Activated CD4-positive, alpha-beta T cell treated with anti-CD3 and anti-CD28 coated beads for 1 hour (primary cell): ENCODE measurements at regions not wholly inside any gene's neighbourhood (a gene's known extent, or its start where the extent isn't known, plus 50 kb on each side); places are given as distances from the start of the nearest gene placed in this dataset.
A peak's percentile ranks its signal among the peaks of the same experiment; 100 is the strongest.
"Not testable (repeated sequence)": the region's sequence is repeated elsewhere in the genome, so short reads cannot be mapped to it uniquely, and the experiment has no call there.

Source experiments
- DNase-seq: peaks from one replicate; pipeline ENCODE4 v3.0.0-alpha.2; 2020

DNA sequence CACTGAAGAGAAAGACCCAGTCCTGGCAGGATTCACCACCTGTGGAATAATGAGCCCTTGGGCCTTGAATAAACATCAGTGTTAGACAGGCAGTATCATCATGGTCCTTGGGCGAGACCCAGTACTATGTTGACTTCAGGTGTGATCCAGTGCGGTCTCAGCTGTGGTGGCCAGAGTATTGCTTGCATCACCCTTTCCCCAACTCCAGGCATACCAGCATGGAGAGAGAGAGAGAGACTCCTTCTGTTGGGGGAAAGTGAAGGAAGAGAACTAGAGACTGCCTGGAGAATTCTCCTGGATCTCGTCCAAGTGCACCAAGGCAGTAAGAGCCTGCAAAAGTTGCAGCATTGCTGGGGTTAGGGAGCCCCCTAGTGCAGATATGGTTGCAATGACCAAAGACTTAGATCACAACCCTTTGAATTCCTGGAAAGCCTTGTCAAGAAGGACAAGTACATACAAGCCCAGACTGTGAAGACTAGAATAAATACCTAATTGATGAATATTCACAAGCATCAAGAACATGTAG is 61.1 kb upstream of the VAMP7 start:
- DNase-seq = peak; percentile 11

DNA sequence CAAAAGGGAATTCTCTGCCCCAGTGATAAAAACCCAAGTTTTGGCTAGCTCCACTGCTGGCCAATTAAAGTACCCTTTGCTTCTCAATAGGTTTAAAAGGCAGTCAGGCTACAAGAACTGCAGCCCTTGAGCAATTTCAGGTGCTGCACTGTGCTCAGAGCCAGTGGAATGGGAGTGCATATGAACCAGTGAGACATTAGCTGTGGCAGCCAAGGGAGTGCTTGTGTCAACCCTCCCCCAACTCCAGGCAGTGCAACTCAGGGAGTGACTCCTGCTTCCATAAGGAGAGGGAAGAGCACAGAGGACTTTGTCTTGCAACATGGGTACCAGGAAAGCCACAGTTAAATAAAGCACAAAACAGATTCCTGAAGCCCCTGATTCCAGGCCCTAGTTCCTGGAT is 61.6 kb upstream of the VAMP7 start:
- DNase-seq = no peak

DNA sequence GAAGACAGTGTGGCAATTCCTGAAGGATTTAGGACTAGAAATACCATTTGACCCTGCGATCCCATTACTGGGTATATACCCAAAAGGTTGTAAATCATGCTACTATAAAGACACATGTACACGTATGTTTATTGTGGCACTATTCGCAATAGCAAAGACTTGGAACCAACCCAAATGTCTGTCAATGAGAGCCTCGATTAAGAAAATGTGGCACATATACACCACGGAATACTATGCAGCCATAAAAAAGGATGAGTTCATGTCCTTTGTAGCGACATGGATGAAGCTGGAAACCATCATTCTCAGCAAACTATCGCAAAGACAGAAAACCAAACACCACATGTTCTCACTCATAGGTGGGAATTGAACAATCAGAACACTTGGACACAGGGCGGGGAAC is 66.8 kb upstream of the VAMP7 start:
- not testable (repeated sequence) for DNase-seq

DNA sequence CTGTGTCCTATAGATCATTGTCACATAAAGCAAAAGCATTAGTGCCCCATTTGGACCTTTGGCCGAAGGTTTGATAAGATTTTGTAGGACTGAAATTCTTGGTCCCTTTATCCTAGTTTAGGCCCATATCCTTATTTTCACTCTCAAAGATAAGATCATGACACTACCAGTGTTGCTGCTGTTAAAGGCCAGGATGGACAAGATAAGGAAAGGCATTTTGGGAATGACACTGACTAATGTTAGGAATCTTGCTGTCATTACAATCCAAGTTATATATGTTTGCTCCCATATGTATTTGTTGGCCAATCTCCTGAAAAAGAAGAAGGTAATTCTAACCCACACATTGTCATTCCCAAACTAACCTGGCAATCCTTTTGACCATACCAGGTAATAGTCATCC is 101.3 kb upstream of the VAMP7 start:
- no peak for DNase-seq

DNA sequence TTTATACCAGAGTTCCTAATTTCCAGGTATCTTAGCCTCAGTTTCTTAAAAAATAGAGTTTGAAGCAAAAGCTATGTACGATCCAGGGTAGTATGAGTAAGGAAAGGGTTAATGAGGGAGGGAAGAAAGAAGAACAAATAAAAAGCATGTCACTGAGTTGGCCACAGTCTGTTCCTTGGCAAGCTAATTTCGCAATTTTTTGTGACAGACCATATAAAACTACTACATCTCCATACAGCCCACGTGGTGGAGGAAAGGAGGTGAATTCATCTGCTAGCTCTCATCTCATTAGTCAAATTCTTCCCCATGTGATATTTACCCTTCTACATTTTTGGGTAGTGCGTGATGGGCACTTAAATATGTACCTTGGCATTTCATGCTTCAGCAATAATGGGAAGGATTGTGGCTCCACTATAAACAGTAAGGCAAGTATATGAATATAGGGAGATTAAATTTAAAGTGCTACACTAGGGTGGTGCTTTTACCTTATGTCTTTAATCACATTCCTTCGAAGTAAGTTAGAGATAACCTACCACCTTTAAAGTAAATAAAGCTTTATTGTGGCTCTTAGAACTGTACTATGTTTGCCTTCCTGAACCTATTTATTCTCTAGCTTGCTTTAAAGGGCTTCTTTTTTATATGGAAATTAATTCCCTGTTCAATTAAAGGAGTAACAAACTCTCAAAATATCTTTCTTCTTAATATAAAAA is 102.1 kb upstream of the VAMP7 start:
- DNase-seq = no peak

DNA sequence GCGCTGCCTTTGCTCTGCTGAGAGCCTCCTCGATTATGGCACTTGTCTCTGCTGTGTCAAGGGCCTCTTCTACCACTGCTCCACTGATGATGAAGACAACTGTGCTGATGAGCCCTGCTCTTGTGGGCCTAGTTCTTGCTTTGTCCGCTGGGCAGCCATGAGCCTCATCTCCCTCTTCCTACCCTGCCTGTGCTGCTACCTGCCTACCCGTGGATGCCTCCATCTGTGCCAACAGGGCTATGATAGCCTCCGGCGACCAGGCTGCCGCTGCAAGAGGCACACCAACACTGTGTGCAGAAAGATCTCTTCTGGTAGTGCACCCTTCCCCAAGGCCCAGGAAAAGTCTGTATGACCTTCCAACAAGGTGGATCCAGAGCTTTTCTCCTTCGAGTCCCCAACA is 106.8 kb upstream of the VAMP7 start:
- DNase-seq = no peak

DNA sequence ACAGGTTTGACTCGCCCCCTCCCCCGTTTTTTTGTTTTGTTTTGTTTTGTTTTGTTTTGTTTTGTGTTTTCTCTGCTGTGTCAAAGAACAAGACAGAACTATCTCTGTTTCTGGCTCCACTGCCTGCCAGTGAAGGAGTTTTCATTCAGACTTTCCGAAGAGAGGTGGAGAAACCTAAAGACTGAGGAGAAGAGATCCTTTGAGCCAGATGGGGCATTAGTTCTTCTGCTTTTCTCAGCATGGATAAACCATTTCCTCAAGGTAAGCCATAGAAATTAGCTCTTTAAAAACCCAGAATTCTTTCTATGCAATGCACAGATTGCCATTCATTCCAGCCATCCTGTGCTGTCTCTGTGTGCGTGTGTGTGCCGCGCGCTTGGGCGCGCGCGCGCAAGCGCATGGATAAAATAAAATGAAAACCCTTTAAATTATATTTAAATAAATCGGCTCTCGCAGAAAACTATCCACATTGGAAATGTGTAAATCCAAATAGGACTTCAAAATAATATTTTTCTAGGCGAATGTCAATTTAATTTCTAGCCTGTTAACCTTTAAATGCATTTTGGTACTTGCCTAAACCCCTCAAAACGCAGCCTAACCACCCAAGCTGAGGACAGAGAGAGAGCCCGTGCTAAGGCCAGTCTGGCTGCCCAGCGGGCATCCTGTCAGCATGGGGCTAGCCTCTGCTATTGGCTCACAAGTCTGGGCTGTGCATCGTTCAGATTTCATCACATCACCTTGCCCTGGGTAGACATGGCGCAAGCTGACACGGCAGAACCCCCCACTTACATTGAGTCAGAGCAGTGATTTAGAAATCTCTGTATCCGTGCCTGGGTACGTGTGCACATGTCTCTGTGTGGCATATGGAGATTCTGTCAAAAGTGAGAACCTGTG is 113.0 kb upstream of the VAMP7 start:
- DNase-seq = no peak

DNA sequence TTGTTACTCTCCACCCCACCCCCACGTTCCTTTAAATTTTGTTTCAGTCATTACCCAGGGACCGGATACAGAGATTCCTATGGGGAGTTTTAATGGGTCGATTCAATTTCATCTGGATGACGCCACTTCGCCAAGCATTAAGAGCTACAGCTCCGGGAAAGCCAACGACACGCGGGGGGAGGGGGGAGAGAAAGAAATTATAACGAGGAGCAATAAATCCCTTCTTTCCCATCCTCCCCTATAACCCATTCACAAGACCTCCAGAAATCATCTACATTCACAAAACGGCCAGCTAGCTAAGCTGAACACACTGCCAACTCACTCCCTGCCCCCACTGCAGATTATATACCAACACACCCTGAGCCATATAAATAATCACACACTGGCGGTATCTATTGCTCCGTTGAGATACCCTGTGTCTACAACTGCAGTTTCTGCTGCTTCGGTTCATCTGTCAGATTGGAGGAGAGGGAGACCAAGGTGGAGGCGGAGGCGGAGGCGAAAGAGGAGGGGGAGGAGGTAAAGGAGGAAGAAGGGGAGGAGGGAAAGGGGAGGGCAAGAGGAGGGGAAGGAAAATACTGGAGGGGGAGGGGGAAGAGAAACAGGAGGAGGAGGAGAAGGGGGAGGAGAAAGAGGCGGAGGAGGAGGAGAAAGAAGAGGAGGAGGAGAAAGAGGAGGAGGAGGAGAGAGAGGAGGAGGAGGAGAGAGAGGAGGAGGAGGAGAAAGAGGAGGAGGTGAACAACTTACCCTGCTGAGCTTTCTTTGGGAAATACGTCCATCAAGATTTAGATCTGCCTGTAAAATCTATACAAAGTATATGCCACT is 113.9 kb upstream of the VAMP7 start:
- DNase-seq = no peak

DNA sequence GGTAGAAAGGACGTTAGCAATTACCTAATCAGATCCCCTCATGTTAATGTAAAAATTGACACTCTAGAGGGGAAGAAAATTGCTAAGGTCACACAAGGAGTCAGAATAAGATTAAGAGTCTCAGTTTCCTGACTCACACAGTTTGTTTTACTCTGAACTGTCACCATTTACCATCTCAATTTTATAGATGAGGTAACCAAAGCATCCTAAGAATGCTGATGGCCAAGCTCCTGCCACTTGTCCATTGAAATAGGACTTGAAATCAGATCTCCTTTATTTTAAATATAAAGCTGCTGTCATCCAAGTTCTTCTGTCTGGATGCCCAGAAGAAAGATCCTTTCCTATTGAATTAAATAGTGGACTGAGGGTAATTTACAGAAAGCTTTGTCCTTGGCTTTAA is 114.8 kb upstream of the VAMP7 start:
- DNase-seq = no peak

DNA sequence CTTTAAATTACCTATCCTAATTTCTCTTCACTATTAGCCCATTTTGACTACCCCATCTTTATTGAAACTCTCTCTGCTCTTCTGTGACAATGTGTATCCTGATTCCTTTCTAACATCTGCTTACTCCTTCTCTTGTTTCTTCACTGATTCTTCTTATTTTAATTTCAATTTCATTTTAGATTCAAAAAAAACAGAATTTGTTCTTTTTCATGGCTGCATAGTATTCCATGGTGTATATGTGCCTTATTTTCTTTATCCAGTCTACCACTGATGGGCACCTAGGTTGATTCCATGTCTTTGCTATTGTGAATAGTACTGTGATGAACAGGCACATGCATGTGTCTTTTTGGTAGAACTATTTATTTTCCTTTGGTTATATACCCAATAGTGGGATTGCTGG is 120.0 kb upstream of the VAMP7 start:
- no peak for DNase-seq

DNA sequence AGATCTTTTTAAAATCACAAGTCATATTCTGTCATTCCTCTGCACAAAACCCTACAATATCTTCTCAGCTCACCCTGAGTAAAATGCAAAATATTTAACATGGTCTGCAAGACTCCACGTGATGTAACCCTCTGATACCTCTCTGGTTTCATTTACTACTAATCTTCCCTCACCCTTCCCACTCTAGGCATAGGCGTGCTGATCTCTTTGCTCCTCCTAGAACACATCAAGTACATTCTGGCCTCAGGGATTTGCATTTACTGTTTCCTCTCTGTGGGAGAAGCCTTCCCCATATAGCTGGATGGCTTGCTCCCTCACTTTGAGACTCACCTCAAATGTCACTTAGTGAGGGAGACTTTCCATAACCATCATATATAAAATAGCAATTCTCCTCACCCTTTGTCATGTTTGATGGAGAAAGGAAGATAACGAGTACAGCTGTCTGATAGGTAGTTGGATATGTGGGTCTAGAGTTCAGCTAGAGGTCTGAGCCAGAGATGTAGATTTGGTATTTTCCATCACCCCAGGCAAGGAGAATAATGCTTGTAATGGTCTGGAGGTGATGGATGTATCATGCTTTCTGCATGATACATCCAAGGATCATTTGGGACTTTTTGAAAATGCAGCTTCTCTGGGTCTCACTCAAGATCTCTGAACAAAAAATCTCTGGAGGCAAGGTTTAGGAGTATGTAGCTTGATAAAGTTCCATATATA is 123.9 kb upstream of the VAMP7 start:
- no peak for DNase-seq

DNA sequence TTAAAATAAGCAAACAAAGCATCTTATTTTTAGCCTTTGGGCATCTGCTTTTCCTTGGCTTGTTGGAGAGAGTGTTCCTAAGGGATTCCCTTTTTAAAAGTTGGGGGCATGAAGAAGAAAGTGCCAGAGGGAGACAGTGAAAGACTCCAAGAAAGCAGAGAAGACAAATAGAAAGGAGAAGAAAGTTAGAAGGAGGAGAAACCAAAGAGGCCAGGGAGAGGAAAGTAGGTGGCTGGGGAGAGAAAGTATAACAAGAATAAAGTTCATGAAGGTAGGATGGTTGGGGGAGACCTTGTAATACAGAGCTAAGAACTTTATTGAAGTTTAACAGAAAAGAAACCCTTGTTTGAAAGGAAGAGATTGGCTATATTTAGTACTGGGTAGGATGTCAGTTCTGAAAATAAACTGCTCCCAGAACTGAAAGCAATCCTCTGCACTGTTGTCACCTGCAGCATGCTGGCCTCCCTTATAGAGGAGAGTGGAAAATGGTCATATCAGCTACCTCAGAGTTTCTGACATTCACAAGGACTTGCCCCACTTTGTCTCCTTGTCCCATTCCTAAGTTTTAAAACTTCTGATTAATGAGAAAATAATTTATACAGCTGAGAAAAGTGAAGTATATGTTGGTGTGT is 125.3 kb upstream of the VAMP7 start:
- no peak for DNase-seq

DNA sequence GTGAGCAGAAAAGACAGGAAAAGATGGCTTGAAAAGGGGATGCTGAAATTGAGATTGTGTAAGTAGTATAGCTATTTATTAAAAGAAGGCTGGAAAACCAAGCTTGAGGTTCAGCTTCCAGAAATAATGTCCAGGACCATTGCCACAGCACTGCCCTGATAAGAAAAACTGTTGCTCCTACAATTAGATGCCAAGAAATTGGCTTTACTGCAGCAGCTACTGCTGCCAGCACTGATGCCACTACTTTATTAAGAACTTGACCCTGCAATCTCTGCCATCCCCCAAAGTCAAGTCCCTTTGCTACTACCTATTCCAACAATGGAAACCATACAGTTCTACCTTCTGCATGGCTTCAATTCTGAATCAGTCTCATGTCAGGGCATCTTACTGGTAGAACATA is 130.0 kb upstream of the VAMP7 start:
- no peak for DNase-seq

DNA sequence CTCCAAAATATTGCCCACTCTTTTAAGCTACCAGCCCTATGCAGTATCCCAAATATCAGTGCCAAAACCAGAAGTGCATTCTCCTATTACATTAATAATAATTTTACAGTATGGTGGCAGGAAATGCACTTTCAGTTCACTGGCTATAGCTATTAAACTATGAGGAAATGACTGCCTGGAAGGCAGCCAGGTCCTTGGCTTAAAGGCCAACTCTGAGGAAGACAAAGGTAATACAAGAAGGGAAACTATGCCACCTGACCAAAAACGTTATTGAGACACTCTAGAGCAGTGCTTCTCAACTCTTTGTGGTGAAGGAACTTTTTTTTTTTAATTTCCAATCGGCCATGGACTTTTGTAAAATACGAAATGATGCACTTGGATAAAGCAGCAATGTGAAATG is 133.6 kb upstream of the VAMP7 start:
- no peak for DNase-seq

DNA sequence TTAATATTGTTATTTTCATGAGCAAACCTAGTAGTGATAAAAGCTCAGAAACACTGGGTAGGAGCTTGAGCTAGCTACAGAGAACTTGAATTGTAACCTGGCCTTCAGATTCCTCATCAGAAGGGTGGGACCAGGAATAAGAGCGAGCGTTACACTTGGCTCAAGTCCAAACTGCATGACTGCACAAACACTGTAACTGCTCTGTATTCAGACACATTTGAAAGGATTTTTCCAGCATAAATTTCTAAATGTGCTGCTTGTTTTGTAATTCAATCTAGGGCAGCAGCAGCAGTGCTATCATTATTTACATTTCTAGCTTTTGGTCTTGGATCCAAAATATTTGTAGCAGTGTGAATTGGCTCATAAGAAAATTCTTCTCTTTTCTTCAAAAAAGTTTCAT is 133.0 kb upstream of the TMLHE start:
- DNase-seq = no peak

DNA sequence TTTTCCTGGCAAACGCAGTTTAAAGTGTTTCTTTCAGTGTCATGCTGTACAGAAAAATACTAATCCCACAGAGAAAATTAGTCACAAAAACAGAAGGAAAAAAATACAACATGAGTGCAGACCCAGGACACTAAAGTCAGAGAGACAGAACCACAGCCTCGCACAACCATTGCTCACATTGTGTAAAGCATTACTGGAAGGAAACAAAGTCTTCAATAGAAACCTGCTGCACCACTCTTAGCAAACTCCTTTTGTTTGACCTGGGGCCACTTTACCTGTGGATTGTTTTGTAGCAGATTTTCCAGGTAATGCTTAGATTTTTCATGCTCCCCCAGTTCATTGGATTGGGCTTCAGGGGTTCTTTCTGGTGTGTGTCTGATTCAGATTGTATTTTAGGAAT is 131.8 kb upstream of the TMLHE start:
- no peak for DNase-seq

DNA sequence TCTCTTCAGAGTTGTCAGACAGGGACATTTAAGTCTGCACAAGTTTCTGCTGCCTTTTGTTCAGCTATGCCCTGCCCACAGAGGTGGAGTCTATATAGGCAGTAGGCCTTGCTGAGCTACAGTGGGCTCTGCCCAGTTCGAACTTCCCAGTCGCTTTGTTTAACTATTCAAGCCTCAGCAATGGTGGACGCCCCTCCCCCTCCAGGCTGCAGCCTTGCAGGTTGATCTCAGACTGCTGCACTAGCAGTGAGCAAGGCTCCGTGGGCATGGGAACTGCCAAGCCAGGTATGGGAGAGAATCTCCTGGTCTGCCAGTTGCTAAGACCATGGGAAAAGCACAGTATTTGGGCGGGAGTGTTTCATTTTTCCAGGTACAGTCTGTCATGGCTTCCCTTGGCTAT is 115.6 kb upstream of the TMLHE start:
- not testable (repeated sequence) for DNase-seq

DNA sequence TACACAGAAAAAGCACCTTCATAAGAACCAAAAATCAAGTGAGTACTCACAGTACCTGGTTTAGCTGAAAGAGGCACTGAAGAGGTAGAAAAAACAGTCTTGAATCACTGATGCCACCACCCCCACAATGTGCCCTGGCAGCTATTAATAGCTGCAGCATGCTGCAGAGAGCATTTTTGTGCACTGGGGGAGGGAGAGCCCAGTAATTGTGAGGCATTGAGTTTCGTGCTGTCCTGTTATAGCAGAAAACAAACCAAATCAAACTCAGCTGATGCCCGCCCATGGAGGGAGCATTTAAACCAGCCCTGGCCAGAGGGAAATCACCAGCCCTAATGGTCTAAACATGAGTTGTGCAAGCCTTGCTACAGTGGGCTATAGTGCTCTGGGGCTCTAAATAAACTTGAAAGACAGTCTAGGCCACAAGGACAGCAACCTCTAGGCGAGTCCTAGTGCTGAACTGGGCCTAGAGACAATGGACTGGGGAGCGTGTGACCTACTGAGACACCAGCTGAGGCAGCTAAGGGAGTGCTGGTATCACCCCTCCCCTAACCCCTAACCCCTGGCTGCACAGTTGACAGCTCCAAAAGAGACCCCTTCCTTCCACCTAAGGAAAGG is 106.3 kb upstream of the TMLHE start:
- no peak for DNase-seq

DNA sequence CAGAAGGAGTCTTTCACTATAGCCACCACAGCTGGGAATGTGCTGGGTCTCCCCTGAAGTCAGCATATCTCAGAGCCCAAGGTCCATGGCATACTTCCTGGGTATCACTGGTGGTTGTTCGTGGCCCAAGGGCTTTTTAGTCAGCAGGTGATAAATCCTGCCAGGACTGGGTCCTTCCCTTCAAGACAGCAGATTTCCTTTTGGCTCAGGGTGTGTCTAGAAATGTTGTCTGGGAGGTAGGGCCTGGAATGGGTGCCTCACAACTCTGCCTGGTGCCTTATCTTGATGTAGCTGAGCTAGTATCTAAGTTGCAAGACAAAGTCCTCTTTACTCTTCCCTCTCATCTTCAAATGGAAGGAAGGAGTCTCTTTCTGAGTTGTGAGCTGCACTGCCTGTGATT is 102.4 kb upstream of the TMLHE start:
- no peak for DNase-seq

DNA sequence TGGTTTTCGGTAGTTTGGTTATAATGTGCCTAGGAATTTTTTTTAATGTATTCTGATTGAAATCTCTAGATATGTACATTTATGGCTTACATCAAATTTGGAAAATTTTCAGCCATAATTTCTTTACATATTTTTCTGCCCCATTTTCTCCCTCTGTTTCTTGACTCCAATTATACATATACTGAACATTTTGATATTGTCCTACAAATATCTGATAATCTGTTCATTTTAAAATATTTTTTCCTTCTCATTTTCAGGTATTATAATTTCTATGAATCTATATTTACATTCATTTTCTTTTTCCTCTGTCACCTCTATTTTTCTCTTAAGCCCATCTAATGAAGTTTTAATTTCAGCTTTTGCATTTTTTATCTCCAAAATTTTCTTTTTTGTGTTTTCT is 82.7 kb upstream of the TMLHE start:
- DNase-seq = no peak

DNA sequence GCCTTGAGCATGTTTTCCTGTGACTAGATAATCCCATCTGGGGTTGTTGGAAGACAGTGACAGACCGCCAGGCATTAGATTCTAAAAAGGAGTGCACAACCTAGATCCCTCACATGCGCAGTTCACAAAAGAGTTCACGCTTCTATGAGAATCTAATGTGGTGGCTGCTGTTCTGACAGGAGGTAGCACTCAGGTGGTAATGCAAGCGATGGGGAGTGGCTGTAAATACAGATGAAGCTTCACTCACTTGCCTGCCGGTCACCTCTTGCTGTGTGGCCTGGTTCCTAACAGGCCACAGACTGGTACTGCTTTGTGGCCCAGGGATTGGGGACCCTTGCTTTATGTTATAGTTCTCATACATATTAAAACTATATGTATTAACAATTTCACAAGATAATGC is 81.9 kb upstream of the TMLHE start:
- no peak for DNase-seq

DNA sequence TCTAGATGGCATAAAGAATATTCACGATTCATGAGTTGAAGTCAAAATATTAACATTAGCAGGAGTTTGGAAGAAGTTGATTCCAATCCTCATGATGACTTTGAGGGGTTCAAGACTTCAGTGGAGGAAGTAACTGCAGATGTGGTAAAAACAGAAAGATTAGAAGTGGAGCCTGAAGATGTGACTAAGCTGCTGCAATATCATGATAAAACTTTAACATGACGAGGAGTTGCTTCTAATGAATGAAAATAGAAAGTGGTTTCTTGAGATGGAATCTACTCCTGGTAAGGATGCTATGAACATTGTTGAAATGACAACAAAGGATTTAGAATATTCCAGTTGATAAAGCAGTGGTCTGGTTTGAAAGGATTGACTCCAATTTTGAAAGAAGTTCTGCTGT is 70.1 kb upstream of the TMLHE start:
- no peak for DNase-seq
